Left kidney (tissue), 1 donor: ENCODE measurements at regions not wholly inside any gene's neighbourhood (a gene's known extent, or its start where the extent isn't known, plus 50 kb on each side); places are given as distances from the start of the nearest gene placed in this dataset.
"Not testable (repeated sequence)": the region's sequence is repeated elsewhere in the genome, so short reads cannot be mapped to it uniquely, and the experiment has no call there.

ENCODE experiments used
- DNase-seq: peaks from one replicate; pipeline ENCODE4 v3.0.0-alpha.2; 2013

GRCh38 chr4:67412153-67412712 lies 133.1 kb downstream of the CENPC start:
- DNase-seq: not testable (repeated sequence)

GRCh38 chr4:67403342-67403741 lies 142.0 kb downstream of the CENPC start:
- no peak for DNase-seq

- no peak for DNase-seq
These were observed 143.4 kb downstream of the CENPC start for GRCh38 chr4:67401902-67402301.

- no peak for DNase-seq
These were observed 147.4 kb downstream of the CENPC start for GRCh38 chr4:67397931-67398330.

GRCh38 chr4:67397031-67397430 lies 148.3 kb downstream of the CENPC start:
- no peak for DNase-seq

GRCh38 chr4:67396008-67396407 lies 149.3 kb downstream of the CENPC start:
- no peak for DNase-seq

- no peak for DNase-seq
These were observed 150.4 kb downstream of the CENPC start for GRCh38 chr4:67394879-67395278.

- peak; percentile 20 for DNase-seq
These were observed 151.5 kb downstream of the CENPC start for GRCh38 chr4:67393699-67394281.

- no peak for DNase-seq
These were observed 152.3 kb downstream of the CENPC start for GRCh38 chr4:67393007-67393406.

GRCh38 chr4:67381406-67381804 lies 163.9 kb downstream of the CENPC start:
- not testable (repeated sequence) for DNase-seq

- not testable (repeated sequence) for DNase-seq
These were observed 164.4 kb downstream of the CENPC start for GRCh38 chr4:67380702-67381405.

- DNase-seq: no peak
These were observed 165.1 kb downstream of the CENPC start for GRCh38 chr4:67380154-67380553.

GRCh38 chr4:67375291-67375690 lies 170.0 kb downstream of the CENPC start:
- DNase-seq: no peak

- no peak for DNase-seq
These were observed 173.7 kb downstream of the CENPC start for GRCh38 chr4:67371615-67372014.

- no peak for DNase-seq
These were observed 178.9 kb downstream of the CENPC start for GRCh38 chr4:67366311-67366861.

GRCh38 chr4:67365661-67366245 lies 179.6 kb downstream of the CENPC start:
- no peak for DNase-seq

GRCh38 chr4:67355806-67356205 lies 189.5 kb downstream of the CENPC start:
- DNase-seq: no peak

- no peak for DNase-seq
These were observed 198.6 kb downstream of the CENPC start for GRCh38 chr4:67346654-67347053.

GRCh38 chr4:67344594-67345380 lies 200.5 kb downstream of the CENPC start:
- no peak for DNase-seq

GRCh38 chr4:67343199-67343598 lies 202.1 kb downstream of the CENPC start:
- DNase-seq: no peak

- no peak for DNase-seq
These were observed 203.0 kb downstream of the CENPC start for GRCh38 chr4:67342291-67342690.

GRCh38 chr4:67333664-67334063 lies 211.6 kb downstream of the CENPC start:
- no peak for DNase-seq
